NOMO-1 treated with dmso at 0.1 percent for 144 hours (cell line): ENCODE measurements at regions not wholly inside any gene's neighbourhood (a gene's known extent, or its start where the extent isn't known, plus 50 kb on each side); places are given as distances from the start of the nearest gene placed in this dataset.

Experiments
- DNase-seq: peaks from one replicate; lab custom pipeline; 2025; ENCODE audit not compliant: unreplicated experiment; lab: John Stamatoyannopoulos, UW

DNA sequence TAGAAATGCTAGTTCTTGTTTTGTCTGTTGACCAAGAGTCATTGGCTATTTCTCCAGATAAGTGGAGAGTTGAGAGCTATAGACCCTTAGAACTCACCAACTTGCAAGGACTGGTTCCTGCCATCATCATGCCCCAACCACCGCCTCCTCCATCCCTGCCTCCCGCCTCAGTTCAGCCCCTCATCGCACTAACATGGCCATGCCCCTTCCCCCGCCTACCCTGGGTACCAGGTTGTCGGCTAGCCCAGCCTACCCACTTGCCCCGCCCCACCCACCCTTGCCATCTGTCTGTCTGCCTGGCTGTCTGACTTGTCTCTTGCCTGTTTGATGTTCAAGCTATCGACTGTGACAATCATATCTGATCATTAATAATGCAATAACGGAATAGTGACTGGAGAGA lies 154.1 kb downstream of the TRIM29 start:
- DNase-seq: no peak

DNA sequence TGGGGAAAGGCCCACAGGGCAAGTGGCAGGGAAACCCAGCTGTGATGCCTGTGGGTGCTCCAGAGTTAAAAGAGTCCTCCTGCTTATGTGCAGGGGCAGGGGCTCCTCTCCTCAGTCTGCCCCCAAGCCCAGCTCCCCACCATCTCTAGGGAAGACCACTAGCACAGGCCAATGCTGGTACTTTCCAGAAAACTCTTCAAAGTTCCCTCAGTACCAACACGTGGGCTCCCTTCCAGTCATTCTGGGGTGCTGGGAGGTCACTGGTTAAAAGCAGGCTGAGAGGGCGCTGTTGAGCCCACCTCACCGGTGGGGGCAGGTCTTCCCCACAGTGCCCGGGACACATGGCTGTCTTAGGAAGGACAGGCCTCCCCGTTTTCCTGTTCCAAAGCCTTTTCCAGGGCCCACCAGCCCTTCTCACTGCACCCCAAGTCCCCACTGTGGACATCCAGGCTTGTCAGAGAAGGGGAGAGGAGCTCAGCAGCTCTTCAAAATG lies 154.6 kb downstream of the TRIM29 start:
- DNase-seq: no peak

- no peak for DNase-seq
Measured at GRCh38 chr11:119982517-119983239, 155.2 kb downstream of the TRIM29 start.

- no peak for DNase-seq
Measured at GRCh38 chr11:119980431-119980830, 157.5 kb downstream of the TRIM29 start.

GRCh38 chr11:119979701-119980100 lies 158.2 kb downstream of the TRIM29 start:
- no peak for DNase-seq

- DNase-seq: no peak
Measured at GRCh38 chr11:119978696-119979095, 159.2 kb downstream of the TRIM29 start.

DNA sequence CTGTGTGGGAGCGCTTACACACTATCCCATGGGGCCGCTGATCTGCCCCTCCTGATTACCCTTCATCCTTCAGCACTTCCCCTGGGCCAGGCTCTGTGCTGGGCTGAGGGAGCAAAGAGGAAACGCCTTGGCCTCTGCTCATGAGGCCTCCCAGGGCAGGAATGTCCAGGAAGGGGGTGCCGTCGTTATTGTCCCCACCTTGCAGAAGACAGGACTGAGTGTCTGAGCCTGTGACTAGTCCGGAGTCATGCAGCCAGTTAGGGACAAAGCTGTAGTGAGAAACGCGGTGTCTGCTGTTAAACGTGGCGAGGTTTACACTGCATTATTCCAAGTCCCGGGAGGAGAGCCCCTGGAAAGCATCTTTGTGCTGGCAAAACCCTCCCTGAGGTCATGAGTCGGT lies 160.0 kb downstream of the TRIM29 start:
- no peak for DNase-seq

GRCh38 chr11:119977561-119977860 lies 160.4 kb downstream of the TRIM29 start:
- DNase-seq: no peak

- DNase-seq: no peak
Measured at GRCh38 chr11:119976805-119977560, 160.9 kb downstream of the TRIM29 start.

DNA sequence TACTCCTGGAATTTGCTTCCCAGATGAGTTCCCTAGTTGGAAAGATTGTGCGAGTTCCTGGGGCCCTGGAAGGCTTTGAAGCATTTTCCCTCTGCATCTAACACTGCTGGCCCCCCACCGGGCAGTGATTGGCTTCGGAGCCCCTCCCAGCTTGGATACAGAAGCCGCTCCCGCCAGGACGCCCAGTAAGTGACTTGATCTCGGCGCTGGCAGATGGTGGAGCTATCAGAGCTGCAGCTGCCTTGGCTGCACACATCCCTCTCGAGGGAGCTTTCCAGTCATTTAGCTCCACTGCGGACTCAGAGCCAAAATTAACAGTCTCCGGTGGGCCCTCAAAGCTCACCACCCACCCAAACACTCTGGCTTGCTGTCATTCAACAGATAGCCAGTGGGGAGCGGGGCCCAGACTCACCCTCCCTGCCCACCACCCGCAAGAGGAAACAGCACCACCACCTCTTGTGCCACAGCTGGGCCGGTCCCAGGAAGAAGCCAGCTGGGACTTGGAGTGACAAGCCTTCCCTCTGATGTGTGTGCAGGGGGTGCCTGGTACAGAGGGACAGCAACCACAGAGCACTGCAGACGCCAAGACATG lies 162.3 kb downstream of the TRIM29 start:
- DNase-seq: no peak

DNA sequence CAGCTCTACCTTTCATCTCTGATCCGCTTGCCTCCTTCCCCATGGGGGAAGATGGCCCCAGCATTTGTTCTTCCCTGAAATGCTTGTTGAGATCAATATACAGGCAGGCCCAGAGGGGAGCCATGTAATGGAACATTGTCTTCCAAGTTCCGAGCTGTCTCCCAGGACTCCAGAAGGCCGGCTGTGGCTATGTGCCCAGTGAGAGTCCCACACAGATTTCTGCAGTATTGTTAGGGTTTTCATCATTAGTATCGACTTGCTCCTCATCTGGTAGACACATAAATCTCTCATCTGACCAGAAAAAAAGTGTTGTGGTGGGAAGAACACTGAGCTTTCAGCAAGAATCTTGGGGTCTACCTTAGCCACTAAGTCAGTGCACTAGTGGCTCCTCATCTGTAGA lies 163.4 kb downstream of the TRIM29 start:
- DNase-seq: no peak

GRCh38 chr11:119974051-119974450 lies 163.9 kb downstream of the TRIM29 start:
- no peak for DNase-seq

GRCh38 chr11:119972281-119972680 lies 165.6 kb downstream of the TRIM29 start:
- DNase-seq: no peak

GRCh38 chr11:119970555-119971304 lies 167.2 kb downstream of the TRIM29 start:
- no peak for DNase-seq

- no peak for DNase-seq
Measured at GRCh38 chr11:119964136-119965025, 173.5 kb downstream of the TRIM29 start.

DNA sequence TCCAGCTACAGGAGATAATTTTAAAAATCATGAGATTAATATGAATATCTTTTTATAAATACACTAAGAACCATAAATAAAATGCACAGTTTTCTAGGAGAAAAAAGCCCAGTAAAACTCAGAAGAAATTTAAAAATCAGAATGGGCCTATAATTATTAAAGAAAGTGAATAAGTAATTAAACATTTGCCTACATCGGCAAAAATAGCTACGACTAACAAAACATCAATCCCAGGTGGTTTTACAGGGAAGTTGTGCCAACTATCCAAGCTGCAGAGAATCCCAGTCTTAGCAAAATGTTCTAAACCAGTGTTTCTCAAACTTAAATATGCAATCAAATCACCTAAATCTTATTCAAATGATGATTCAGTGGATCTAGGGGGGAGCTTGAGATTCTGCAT lies 180.0 kb downstream of the TRIM29 start:
- DNase-seq: no peak

DNA sequence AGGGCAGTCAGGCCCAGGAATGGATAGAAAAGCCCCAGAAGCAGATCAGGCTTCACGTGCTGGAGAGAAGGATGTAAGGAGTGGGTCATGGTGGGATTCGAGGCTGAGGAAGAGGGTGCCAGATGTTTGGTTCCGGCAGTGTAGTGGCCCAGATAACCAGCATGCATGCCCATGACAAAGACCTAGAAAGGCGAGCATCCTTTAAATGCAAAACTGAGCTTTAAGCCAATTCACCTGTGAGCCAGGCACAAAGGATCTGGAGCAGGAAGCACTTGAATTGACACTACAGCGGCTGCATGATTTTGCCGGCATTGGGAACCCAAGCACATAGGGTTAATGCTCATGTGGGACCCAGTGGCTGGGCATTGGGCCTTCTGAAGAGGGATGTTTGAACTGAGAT lies 185.5 kb downstream of the TRIM29 start:
- no peak for DNase-seq

GRCh38 chr11:119943298-119943655 lies 194.6 kb downstream of the TRIM29 start:
- DNase-seq: no peak

- DNase-seq: no peak
Measured at GRCh38 chr11:119942583-119943297, 195.2 kb downstream of the TRIM29 start.
